ENCODE measurements at regions not wholly inside any gene's neighbourhood (a gene's known extent, or its start where the extent isn't known, plus 50 kb on each side); places are given as distances from the start of the nearest gene placed in this dataset.

DNA sequence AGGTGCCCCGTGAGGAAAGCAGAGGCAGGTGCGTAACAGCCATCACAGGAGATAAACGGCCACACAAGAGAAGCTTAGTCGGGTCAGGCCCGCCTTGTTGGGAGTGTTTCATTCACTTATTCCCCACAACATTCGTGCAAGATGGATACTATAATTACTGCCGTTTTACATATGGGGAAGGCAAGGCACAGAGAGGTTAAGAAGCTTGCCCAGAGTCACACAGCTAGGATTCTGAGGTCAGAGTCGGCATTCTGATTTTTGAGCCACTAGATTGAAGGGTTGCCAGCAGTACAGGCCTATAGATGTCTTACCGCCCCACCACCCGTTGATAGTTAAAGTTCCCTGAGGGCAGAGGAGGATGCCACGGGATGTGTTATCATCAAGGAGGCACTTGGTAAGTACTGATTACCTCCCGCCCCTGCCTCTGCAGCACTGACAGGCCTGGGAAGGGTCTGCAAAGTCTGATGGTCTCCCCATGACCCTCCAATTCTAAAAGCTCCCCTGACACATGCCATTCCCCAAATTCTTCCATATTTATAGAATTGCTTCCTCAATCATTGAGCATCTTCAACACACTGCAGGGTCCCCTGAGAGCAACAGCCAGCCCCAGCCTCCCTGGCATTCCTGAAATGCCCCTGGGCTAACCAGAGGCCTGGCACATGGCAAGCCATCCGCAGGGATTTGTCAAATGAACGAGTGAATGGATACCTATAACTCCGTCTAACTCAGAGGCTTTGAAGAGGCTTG lies 74.7 kb upstream of the CLDN14 start:
- DNase-seq (ENCODE audit: low read depth) = no peak

DNA sequence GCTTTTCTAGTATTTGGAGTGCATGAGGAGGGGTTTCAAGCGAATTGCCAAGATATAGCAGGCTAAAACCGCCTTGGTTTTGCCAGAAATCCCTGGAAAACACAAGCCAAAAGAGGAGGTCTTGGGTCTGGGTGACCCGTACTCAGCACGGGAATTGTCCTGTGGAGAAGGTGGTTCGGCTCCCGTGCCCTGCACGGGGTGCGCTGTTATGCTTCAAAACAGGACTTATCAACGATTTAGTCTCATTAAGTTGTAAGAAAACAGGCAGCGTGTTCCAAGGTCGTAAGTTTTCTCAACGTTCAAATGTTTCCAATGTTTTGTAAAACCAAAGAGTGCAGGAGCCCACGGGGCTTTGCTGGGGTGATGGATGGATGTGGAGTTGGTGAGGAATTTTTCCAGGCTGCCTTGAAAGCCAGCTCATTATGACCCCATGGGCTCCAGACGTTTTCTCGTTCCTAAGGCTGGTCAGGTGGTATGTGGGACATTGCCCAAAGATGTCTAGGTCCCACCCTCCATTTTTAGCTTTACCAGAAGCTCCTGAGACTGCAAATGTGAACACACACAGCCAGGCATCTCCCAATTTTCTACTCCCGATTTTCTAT lies 75.4 kb upstream of the CLDN14 start:
- no peak for DNase-seq (ENCODE audit: low read depth)

DNA sequence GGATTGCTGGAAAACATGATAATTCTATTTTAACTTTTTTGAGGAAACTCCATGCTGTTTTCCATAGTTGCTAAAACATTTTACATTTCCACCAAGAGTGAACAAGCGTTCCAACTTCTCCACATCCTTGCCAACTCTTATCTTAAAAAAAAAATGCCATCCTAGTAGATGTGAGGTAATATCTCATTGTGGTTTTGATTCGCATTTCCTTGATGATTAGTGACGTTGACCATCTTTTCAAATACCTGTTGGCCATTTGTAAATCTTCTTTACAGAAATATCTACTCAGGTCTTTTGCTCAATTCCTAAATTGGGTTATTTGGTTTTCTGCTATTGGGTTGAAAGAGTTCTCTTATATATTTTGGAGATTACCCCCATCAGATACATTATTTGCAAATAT lies 77.4 kb upstream of the CLDN14 start:
- no peak for DNase-seq (ENCODE audit: low read depth)

DNA sequence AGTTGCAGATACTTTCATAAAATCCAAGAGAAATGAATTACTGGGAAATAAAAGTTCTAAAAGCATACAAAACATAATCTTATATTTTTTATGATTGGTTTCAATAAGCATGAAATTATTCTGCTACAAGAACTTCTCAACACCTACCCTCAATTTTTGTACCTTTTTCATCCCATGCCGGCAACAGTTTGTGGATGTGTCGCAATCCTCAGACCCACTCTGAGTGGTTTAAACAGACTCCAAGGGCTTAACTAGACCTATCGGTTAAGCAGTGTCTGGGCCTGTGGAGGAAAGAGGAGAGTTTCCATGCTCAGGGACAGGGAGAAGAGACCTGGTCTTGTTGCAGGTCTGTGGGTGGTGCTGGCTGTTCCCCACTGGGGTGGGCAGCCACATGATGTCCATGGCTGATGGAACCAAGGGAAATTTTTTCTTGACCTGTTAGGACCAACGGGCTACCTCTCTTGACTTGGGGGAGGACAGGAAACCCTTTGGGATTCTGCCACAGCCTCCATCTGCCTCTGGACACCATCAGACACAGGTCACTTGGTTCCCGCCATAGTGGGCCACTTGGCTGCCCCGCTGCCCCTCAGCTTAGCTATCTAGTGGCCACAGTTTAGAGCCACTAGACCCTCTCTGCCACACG lies 81.1 kb upstream of the CLDN14 start:
- DNase-seq (ENCODE audit: low read depth) = no peak

DNA sequence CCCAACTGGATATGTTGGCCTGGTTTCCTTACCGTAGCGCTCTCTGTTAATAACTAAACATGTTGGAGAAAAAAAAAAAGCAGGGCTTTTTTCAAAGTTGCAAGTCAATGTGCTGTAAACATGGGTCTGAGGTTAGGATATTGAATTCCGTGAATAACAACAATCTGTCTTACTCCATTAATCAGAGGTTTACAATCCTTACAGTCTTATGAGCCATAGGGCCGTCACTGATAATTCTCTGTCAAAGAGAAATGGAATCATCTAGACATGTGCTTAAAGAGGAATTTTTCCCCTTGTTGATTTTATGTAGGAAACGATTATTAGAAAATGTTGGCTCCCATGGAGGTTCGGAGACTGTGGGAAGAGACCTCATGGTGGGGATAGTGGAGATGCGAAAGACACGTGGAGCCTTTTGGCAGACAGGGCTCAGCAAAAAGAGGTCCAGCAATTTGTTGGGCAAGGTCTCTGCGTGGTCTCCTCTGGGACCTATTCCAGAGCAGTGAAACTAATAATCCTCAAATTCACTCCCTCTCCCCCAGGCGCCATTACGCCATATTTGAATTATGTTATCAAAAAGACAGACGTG lies 83.5 kb upstream of the CLDN14 start:
- no peak for DNase-seq (ENCODE audit: low read depth)

DNA sequence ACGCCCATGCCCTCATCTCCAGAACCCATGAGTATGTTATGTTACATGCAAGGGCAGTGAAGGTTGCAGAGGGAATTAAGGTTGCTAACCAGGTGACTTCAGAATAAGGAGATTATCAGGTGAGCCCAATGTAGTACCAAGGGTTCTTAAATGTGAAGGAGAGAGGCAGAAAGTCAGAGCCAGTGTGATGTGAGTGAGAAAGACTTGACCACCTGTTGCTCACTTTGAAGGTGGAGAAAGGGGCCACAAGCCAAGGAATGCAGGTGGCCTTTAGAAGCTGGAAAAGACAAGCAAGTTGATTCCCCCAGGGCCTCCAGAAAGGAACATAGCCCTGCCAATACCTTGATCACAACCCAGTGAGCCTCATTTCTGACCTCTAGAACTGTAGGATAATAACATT lies 84.7 kb upstream of the CLDN14 start:
- no peak for DNase-seq (ENCODE audit: low read depth)

DNA sequence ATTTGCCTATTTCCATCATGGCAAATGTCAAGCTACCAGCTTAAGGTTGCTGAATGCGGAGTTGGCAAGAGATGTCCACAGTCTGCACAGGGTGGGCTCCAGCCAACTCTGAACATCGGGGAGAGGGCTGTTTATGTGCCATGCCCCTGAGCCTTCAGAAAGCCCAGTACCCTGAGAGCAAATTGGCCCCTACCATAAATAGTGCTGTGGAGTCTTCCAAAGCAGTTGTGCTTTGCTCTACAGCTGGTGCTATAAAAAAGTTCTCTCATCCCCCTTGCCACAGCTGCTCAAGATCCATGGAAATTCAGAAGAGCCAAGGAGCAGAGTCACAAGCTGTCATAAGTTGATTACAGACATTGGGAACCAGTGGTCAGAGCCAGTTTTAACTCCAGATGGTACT lies 85.6 kb upstream of the CLDN14 start:
- DNase-seq (ENCODE audit: low read depth) = no peak

DNA sequence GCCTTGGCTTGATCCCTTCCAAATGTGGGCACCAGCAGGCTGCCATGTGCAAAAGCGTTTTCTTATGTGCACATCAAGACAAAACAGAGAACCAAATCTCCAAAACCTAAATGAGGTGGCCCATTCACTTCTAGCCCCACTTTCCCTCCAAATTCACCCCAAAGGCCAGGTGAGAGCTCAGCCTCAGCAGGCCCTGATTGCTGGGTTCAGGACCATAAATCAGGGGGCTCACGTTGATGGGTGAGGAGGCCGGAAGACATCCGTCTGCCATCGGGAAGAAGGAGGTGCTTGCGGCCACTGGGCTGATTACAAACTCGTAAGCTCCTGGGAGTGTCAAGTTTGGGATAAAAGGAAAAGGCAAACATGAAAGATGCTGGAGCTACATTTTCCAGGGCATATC lies 86.7 kb upstream of the CLDN14 start:
- DNase-seq (ENCODE audit: low read depth) = no peak

DNA sequence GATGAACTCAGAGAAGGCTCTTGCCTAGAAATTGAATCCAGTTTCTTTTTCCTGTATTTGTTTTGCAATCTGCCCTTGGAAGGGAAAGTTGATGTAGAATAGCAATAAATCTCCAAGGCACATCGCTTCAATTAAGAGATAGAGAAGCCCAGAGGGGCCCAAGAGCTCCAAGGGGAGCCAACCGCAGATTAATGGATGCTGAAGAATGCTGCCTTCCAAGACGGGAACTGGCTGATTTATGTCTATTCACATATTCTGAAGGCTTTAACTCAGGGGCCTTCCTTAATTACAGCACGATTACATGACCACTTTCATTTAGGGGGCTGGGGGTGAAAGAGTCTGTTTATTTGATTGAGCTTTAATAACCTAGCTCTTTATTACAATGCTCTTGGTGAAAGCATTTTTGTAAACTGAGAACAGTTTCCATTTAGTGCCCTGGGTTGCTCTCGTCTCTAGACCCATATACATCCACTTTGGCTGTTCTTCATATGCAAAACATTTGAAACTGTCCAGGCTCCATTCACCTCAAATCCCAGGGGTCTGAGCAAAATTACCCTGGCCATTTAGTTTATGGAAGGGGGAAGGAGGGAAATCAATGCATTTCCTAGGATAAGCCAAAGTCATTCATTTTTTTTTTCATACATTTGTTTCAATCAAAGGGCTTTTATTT lies 87.4 kb upstream of the CLDN14 start:
- DNase-seq (ENCODE audit: low read depth) = no peak

DNA sequence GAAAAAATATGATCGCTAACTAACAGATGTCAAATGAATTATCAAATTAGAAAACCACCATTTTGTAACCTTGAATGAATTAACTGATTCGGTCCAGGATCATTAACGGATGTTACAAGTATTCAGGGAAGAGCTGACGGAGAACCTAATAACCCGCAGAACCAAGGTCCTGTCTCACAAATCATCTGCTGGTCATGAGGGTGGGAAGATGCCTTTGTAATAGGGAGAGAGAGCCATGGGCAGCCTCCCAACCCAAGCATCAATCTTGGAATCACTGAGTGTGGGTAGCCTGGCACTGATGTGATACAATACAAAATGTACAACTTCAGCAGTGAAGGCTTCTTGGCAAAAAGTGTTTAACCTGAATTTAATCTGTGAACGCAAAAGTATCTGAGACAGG lies 89.6 kb upstream of the CLDN14 start:
- DNase-seq (ENCODE audit: low read depth) = no peak

DNA sequence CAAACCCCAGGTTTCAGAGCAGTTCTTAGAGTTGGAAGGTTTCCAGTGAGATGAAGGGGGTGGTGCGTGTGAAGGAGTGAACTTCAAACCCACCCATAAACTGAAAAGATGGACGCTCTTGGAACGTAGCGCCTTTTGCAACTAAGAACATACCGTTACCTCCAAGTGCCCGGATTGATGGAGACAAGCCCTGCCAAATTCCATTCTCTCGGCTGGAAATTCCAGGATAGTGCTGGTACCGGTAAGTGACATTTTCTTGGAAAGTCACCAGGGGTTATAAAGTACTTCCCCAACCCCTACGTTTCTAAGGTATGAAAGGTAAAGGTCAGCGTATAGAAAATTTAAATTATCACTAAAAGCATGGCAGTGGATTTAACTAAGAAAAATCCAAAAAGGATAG lies 91.6 kb upstream of the CLDN14 start:
- no peak for DNase-seq (ENCODE audit: low read depth)

DNA sequence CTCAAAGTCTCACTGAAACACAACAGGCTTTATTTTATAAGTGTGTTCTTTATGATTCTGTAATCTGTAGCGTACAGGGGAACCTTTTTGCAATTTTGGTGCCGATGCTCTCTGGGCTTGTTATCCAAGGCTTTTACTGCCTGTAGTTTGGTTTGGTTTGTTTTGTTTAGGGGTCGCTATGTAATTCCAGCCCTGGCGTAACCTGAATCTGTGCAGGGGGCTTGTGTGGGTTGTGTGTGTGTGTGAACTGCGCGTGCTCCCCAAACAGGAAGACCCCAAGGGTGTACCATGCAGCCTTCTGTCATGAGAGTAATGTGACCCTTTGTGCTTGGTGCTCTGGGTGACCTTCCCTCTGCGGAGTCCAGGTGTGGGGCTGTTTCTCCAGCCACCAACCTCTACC lies 92.1 kb upstream of the CLDN14 start:
- no peak for DNase-seq (ENCODE audit: low read depth)

DNA sequence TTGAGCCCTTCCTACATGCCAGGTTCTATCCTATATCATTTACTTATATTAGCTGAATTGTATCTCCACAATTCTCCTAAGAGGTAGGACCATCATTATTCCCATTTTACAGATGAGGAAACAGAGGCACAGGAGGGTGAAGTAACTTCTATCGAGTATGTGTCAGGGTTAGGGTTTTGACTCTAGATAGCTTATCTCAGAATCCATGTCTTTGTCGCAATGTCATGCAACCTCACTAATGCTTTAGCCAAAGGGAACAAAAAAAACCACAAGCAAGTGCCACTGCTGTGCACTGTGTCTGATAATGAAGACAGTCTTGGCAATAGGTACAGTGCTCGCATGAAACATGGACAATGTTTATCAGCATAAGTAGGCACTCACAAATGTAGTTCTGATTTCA lies 95.4 kb upstream of the CLDN14 start:
- DNase-seq (ENCODE audit: low read depth) = no peak

DNA sequence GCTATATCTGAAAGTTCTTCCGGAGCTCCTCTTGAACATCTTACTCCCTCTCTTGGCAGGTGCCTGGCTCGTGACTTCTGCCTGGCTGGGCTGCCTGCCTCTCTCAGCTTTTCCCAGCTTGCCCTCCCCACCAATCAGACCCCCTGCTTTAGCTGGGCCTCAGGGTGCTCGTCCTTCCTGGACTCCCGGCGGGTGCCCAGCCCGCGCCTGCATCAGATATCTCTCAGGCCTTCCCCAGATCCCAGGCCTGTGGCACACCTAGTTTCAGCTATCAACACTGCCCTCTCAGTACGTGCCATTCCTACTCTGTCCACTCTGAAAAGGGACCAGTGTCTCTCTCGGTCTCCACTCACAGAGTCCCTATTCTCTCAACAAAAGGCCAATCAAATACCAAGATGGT lies 96.5 kb upstream of the CLDN14 start:
- DNase-seq (ENCODE audit: low read depth) = no peak

DNA sequence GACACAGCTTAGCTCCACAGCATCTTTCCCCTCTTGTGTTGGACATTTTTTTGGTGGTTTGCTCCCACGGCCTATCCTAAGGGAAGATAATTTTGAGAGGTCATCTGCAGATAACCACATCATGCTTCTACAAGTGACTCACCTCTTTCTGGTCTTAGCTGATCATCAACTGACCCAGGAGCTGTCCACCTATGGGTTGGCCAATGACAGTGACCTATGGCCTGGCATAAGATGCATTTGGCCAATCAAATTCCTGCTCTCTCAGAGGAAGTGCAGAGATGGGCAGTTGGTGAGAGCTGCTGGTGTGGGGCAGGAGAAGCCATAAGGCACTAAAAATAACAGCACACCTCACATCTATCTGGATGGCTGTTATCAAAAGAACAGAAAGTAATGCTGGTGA lies 100.0 kb upstream of the CLDN14 start:
- DNase-seq (ENCODE audit: low read depth) = peak; percentile 36

DNA sequence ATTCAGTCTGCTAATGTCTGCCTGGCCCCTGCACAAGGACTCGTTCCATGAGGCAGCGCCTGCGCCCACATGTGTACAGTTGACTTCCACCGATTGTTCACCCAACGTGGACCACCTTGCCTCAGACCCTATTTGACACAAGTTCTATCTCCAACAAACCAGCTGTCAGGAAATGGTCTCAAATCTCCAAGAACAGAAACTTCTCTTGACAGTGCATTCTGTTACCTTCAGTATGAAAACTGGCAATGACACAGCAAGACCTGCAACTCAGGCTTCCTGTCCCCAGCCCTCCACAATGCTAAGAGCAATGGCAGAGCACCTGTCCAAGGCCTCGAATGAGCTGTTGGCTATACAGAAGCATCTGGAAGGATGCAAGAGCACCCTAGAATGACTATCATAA lies 102.3 kb upstream of the CLDN14 start:
- DNase-seq (ENCODE audit: low read depth) = no peak

DNA sequence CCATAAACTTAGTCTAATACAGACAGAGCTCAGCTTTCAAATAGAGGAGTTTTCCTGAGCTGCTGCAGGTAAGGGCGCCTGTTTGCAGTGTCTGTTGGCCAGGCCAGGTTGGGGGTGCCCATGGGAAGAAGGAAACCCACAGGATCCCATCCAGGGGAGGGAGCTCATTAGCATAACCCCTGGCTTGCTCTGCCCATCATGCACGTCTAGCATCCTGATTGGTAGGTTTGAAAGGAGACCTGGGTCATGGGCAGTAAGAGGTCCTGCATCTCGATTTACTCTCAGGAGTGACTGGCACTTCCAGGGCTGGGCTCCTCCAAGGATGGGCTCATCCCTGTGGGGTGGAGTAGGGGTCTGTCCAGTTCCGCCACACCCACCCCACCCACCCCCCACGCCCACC lies 103.7 kb upstream of the CLDN14 start:
- no peak for DNase-seq (ENCODE audit: low read depth)

DNA sequence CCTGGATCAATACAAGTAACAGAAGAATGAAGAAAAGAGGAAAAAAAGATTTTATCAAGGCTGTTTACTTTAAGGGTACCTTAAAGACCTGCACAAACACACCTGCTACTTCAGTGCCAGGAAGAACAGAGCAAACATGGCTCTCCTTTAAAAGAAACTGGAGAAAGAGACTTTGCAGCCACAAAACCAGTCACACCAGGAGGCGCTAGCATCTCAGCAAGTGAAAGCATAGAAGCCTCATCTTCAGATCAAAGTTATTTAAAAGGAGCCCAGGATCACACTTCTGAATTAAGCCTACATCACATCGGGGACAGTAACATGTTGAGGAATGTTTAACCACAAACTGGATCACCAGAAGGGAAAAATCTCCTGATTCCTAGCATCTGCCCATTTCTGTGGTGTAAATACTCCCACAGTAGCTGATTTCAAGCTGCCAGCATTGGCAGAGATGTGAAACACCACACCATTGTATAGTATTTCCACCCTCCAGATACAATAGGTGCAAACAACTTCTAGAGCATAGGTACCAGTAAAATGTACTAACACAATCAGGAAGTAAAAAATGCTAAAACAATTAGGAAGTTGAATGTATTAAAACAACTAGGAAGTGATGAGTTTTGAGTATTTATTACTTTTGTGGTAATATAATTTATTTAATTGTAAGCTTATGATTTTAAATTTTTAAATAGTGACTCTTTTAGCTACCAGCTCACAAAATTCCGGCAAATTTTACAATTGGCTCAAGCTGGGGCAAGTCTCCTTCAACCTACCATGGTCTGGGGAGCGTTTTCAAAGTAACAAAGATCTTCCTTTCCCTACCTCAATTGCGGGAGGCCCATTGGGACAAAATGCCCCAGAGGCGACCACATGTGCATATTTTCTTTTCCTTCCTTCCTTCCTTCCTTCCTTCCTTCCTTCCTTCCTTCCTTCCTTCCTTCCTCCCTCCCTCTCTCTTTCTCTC lies 105.3 kb upstream of the CLDN14 start:
- peak; percentile 8 for DNase-seq (ENCODE audit: low read depth)

DNA sequence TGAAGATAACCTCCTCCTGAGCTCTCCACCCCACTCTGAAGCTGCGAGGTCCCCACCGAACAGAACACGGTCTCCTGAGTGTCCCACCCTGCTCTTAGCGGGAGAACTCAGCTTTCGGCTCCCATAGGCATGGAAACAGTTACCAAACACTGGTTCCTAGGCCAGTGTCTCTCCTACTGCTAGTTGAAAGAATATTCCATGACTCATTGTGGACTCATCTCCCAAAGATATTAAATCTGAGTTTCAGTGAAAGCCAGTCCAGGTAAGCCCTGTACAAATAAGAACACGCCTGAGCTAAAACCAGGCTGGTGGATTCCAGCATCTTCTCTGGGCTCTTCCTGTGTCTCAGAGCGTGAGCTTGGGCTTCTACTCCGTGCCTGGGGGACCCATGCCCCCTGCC lies 107.5 kb upstream of the CLDN14 start:
- peak; percentile 22 for DNase-seq (ENCODE audit: low read depth)

DNA sequence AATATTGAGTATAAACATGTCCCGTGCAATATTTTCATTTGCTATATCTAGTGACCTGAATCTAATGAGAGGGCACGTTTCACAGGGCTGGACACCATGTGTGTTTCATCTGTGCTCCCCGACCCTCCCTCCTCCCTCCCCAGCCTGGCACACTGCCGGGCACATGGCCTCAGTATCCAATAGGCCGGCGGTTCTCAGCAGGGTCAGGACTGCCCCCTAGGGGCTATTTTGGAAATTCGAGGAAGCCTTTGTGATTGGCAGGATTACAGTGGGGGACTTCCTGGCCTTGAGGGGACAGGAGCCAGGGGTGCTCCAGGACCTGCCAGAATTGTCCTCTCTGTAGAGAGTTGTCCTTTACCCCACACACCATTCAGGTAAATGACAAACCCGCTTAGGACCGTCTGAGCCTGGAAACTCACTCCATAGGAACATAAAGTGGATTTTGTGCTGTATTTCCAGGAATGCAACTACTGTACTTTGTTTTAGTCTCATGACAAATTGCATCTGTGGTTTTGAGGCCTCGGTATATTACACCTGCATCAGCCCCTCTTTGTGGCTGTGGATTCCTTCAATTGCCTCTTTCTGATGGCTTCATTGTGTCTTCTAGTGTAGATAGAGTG lies 109.5 kb upstream of the SIM2 start:
- DNase-seq (ENCODE audit: low read depth) = peak; percentile 54
